Osteocyte (in vitro differentiated cells): ENCODE measurements at regions not wholly inside any gene's neighbourhood (a gene's known extent, or its start where the extent isn't known, plus 50 kb on each side); places are given as distances from the start of the nearest gene placed in this dataset.
"Not testable (repeated sequence)": the region's sequence is repeated elsewhere in the genome, so short reads cannot be mapped to it uniquely, and the experiment has no call there.

Experiments used
- DNase-seq: peaks from one replicate; pipeline ENCODE4 v3.0.0; 2021; ENCODE audit warnings: mixed read lengths; ENCODE audit not compliant: unreplicated experiment; ENCODE audit errors: extremely low spot score
- H3K27ac Mint-ChIP-seq: one replicate; pipeline ENCODE4 v1.8.0; 2021; ENCODE audit warnings: mild to moderate bottlenecking, mixed read lengths; ENCODE audit not compliant: unreplicated experiment
- H3K27me3 Mint-ChIP-seq: one replicate; pipeline ENCODE4 v1.8.0; 2021; ENCODE audit warnings: mixed read lengths; ENCODE audit not compliant: unreplicated experiment
- H3K36me3 Mint-ChIP-seq: one replicate; pipeline ENCODE4 v1.8.0; 2021; ENCODE audit warnings: mixed read lengths; ENCODE audit not compliant: unreplicated experiment
- H3K4me1 Mint-ChIP-seq: one replicate; pipeline ENCODE4 v1.8.0; 2021; ENCODE audit warnings: mixed read lengths; ENCODE audit not compliant: unreplicated experiment
- H3K4me3 Mint-ChIP-seq: one replicate; pipeline ENCODE4 v1.8.0; 2021; ENCODE audit warnings: mild to moderate bottlenecking, moderate library complexity, mixed read lengths; ENCODE audit not compliant: unreplicated experiment
- H3K9me3 Mint-ChIP-seq: one replicate; pipeline ENCODE4 v1.8.0; 2021; ENCODE audit warnings: mixed read lengths; ENCODE audit not compliant: unreplicated experiment
- CTCF ChIP-seq: fragments of 200-600 bp; sonication (generic); IDR thresholded peaks from 2 replicates; pipeline ENCODE4 v1.5.0; 2021; ENCODE audit warnings: antibody characterized with exemption, mild to moderate bottlenecking, moderate library complexity

GRCh38 chr4:141860974-141861373 is 224.6 kb downstream of the IL15 start:
- H3K4me1 Mint-ChIP-seq: peaks cover 2% of the 10 kb centered on the region

GRCh38 chr4:141870152-141870551 is 233.8 kb downstream of the IL15 start:
- H3K4me3 Mint-ChIP-seq: no peak overlapping the region
- no peak for DNase-seq

More at GRCh38 chr4:141860974-141861373, 224.6 kb downstream of the IL15 start:
- DNase-seq: no peak
- Mint-ChIP-seq H3K27ac (no peak overlapping the region), H3K4me3 (no peak overlapping the region), H3K9me3 (peaks cover under 1% of the 10 kb centered on the region), H3K27me3 (no peaks in the 10 kb centered on the region), H3K36me3 (no peaks in the 10 kb centered on the region)
- TF ChIP-seq CTCF: no peak

GRCh38 chr4:141871086-141871770 is 234.8 kb downstream of the IL15 start:
- no peak overlapping the region for H3K4me3 Mint-ChIP-seq
- no peaks in the 10 kb centered on the region for H3K4me1 Mint-ChIP-seq
- no peaks in the 10 kb centered on the region for H3K27me3 Mint-ChIP-seq
- TF ChIP-seq CTCF: no peak
- H3K9me3 Mint-ChIP-seq: peaks cover 26% of the 10 kb centered on the region
- no peak for DNase-seq
- H3K36me3 Mint-ChIP-seq: no peaks in the 10 kb centered on the region
- no peak overlapping the region for H3K27ac Mint-ChIP-seq

More at GRCh38 chr4:141870152-141870551, 233.8 kb downstream of the IL15 start:
- H3K36me3 Mint-ChIP-seq: no peaks in the 10 kb centered on the region
- H3K9me3 Mint-ChIP-seq: peaks cover 26% of the 10 kb centered on the region
- no peak for TF ChIP-seq CTCF
- no peaks in the 10 kb centered on the region for H3K27me3 Mint-ChIP-seq
- no peak overlapping the region for H3K27ac Mint-ChIP-seq
- no peaks in the 10 kb centered on the region for H3K4me1 Mint-ChIP-seq

- not testable (repeated sequence) for H3K27ac Mint-ChIP-seq, DNase-seq, H3K4me1 Mint-ChIP-seq, H3K4me3 Mint-ChIP-seq, H3K9me3 Mint-ChIP-seq, H3K27me3 Mint-ChIP-seq, H3K36me3 Mint-ChIP-seq
Observed at GRCh38 chr4:141882650-141883049, 246.3 kb downstream of the IL15 start.

GRCh38 chr4:141884070-141884469 is 247.7 kb downstream of the IL15 start:
- Mint-ChIP-seq H3K27me3 (no peaks in the 10 kb centered on the region), H3K9me3 (peaks cover 12% of the 10 kb centered on the region), H3K4me1 (no peaks in the 10 kb centered on the region), H3K4me3 (no peak overlapping the region), H3K27ac (no peak overlapping the region), H3K36me3 (no peaks in the 10 kb centered on the region)
- no peak for TF ChIP-seq CTCF
- DNase-seq: no peak
